Naive thymus-derived CD8-positive, alpha-beta T cell (primary cell): ENCODE measurements at regions not wholly inside any gene's neighbourhood (a gene's known extent, or its start where the extent isn't known, plus 50 kb on each side); places are given as distances from the start of the nearest gene placed in this dataset.
A peak's percentile ranks its signal among the peaks of the same experiment; 100 is the strongest.

Source experiments
- ATAC-seq, 2 donors: fragments of 150-1000 bp; cut with Tn5 transposase in 1 of 2; sonication (Bioruptor Pico), chemical (Tn5 transposase) in 1 of 2; 1 replicate in 1 of 2; 2 replicates in 1 of 2; pipeline ENCODE4 v1.10.0; 2021; ENCODE audit warnings: mild to moderate bottlenecking in 2 of 2, moderate library complexity in 2 of 2
- POLR2A ChIA-PET: fragments of 350-600 bp; sonication (Branson Sonifier 250); formaldehyde crosslinking; loops from one replicate; lab custom pipeline; 2021; ENCODE audit warnings: antibody characterized with exemption; lab: Charles Lee
- DNase-seq, 10 donors: peaks; one replicate each; pipeline versions ENCODE4 v3.0.0 to v3.0.0-alpha.2; 2020 to 2022
- H3K27ac Mint-ChIP-seq, 10 donors: one replicate each; pipeline ENCODE4 v1.8.0; 2020 to 2022; ENCODE audit warnings: mild to moderate bottlenecking in 10 of 10, mixed read lengths in 10 of 10, moderate library complexity in 4 of 10, inconsistent platforms in 1 of 10
- H3K27me3 Mint-ChIP-seq, 5 donors: one replicate each; pipeline ENCODE4 v1.8.0; 2021 to 2022; ENCODE audit warnings: mixed read lengths in 5 of 5
- H3K36me3 Mint-ChIP-seq, 3 donors: one replicate each; pipeline ENCODE4 v1.8.0; 2020 to 2022; ENCODE audit warnings: mixed read lengths in 3 of 3, mild to moderate bottlenecking in 2 of 3, inconsistent platforms in 1 of 3
- H3K4me1 Mint-ChIP-seq, 4 donors: one replicate each; pipeline ENCODE4 v1.8.0; 2021 to 2022; ENCODE audit warnings: mixed read lengths in 4 of 4
- H3K4me3 Mint-ChIP-seq, 10 donors: one replicate each; pipeline ENCODE4 v1.8.0; 2020 to 2022; ENCODE audit warnings: mild to moderate bottlenecking in 10 of 10, mixed read lengths in 10 of 10, moderate library complexity in 6 of 10, inconsistent platforms in 1 of 10
- H3K9me3 Mint-ChIP-seq, 9 donors: one replicate each; pipeline ENCODE4 v1.8.0; 2020 to 2022; ENCODE audit warnings: mixed read lengths in 9 of 9, mild to moderate bottlenecking in 3 of 9, inconsistent platforms in 1 of 9, moderate library complexity in 1 of 9

- peaks cover 0 to 7% (median 0%) of the 10 kb centered on the region in 4 donors for H3K4me1 Mint-ChIP-seq
- H3K27me3 Mint-ChIP-seq, result peaks cover 0 to 8% (median 0%) of the 10 kb centered on the region in 5 donors
- H3K4me3 Mint-ChIP-seq, result peak overlapping the region in 1 of 10 donors; percentile 6
- H3K9me3 Mint-ChIP-seq, result no peaks in the 10 kb centered on the region
- ATAC-seq (no peak), DNase-seq (no peak)
- no peaks in the 10 kb centered on the region for H3K36me3 Mint-ChIP-seq
- no peak overlapping the region for H3K27ac Mint-ChIP-seq
- POLR2A ChIA-PET, result no interaction called here
These were observed 71.9 kb upstream of the SLC6A6 start for GRCh38 chr3:14330508-14330907.

- H3K4me1 Mint-ChIP-seq, result peaks cover 0 to 7% (median 0%) of the 10 kb centered on the region in 4 donors
- H3K4me3 Mint-ChIP-seq, result no peak overlapping the region
- H3K27ac Mint-ChIP-seq, result peak overlapping the region in 1 of 10 donors; percentile 21
- POLR2A ChIA-PET, result no interaction called here
- peaks cover 0 to 8% (median 0%) of the 10 kb centered on the region in 5 donors for H3K27me3 Mint-ChIP-seq
- no peaks in the 10 kb centered on the region for H3K9me3 Mint-ChIP-seq
- ATAC-seq (no peak), DNase-seq (no peak)
- H3K36me3 Mint-ChIP-seq, result no peaks in the 10 kb centered on the region
These were observed 71.2 kb upstream of the SLC6A6 start for GRCh38 chr3:14331251-14331650.

GRCh38 chr3:14332392-14332791 is 70.0 kb upstream of the SLC6A6 start:
- Mint-ChIP-seq H3K4me1 (peaks cover 0 to 7% (median 0%) of the 10 kb centered on the region in 4 donors), H3K4me3 (no peak overlapping the region), H3K9me3 (no peaks in the 10 kb centered on the region), H3K27me3 (peaks cover 0 to 8% (median 0%) of the 10 kb centered on the region in 5 donors), H3K36me3 (no peaks in the 10 kb centered on the region), H3K27ac (no peak overlapping the region)
- DNase-seq (no peak), ATAC-seq (no peak)
- POLR2A ChIA-PET, result no interaction called here

- POLR2A ChIA-PET, result no interaction called here
- Mint-ChIP-seq H3K36me3 (no peaks in the 10 kb centered on the region), H3K4me1 (peaks cover 0 to 7% (median 0%) of the 10 kb centered on the region in 4 donors), H3K9me3 (no peaks in the 10 kb centered on the region), H3K4me3 (no peak overlapping the region), H3K27me3 (peaks cover 0 to 7% (median 0%) of the 10 kb centered on the region in 5 donors), H3K27ac (no peak overlapping the region)
- DNase-seq (peak in 1 of 10 donors; percentile 30), ATAC-seq (no peak)
These were observed 69.2 kb upstream of the SLC6A6 start for GRCh38 chr3:14333215-14333614.

DNA sequence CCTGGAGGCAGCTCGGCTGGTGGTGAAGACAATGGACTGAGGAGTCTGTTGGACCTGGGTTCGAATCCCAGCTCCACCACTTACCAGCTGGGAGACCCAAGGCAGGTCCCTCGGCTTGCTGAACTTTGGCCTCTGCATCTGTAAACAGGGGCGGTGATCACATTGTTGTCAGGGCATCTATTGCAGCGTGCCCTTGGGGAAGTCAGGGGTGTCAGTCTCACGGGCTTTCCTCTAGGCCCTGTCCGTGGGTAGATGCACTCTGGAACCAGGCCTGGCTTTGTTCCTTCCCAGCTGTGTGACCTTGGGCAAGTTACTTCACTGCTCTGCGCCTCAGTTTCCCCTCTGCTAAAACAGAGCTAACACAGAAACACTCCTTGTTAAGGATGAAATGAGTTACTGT is 68.8 kb upstream of the SLC6A6 start:
- no peak for ATAC-seq
- peaks cover 0 to 5% (median 0%) of the 10 kb centered on the region in 5 donors for H3K27me3 Mint-ChIP-seq
- H3K27ac Mint-ChIP-seq, result no peak overlapping the region
- H3K4me1 Mint-ChIP-seq, result peaks cover 0 to 7% (median 0%) of the 10 kb centered on the region in 4 donors
- no peak overlapping the region for H3K4me3 Mint-ChIP-seq
- peaks cover 0 to 2% (median 0%) of the 10 kb centered on the region in 9 donors for H3K9me3 Mint-ChIP-seq
- POLR2A ChIA-PET, result no interaction called here
- no peaks in the 10 kb centered on the region for H3K36me3 Mint-ChIP-seq
- DNase-seq, result peak in 1 of 10 donors; percentile 0

DNA sequence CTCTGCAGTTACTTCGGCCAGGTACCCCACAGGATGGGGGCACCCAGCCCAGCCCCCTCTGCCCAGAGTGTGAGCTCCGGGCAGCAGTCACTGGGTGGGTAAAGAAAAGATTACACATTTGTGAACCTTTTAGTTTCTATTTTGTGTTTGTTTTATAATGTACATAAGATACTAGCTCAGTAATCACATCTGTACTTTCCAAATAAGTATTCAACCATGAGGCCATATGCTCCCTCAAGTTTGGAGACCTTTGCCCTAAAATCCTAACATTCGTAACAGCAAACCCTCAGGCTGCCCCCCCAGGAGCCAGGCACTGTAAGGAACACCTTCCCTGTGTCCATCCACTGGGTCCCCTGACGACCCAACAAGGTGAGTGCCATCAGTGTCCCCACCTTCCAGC is 68.3 kb upstream of the SLC6A6 start:
- POLR2A ChIA-PET, result no interaction called here
- ATAC-seq (no peak), DNase-seq (no peak)
- Mint-ChIP-seq H3K36me3 (no peaks in the 10 kb centered on the region), H3K4me3 (no peak overlapping the region), H3K27me3 (peaks cover 0 to 5% (median 0%) of the 10 kb centered on the region in 5 donors), H3K9me3 (peaks cover 0 to 2% (median 0%) of the 10 kb centered on the region in 9 donors), H3K27ac (no peak overlapping the region), H3K4me1 (peaks cover 0 to 7% (median 0%) of the 10 kb centered on the region in 4 donors)

- peak overlapping the region in 1 of 10 donors; percentile 27 for H3K27ac Mint-ChIP-seq
- no peak overlapping the region for H3K4me3 Mint-ChIP-seq
- H3K9me3 Mint-ChIP-seq, result peaks cover 0 to 2% (median 0%) of the 10 kb centered on the region in 9 donors
- peaks cover 0 to 7% (median 0%) of the 10 kb centered on the region in 4 donors for H3K4me1 Mint-ChIP-seq
- no peaks in the 10 kb centered on the region for H3K36me3 Mint-ChIP-seq
- H3K27me3 Mint-ChIP-seq, result peaks cover 0 to 5% (median 0%) of the 10 kb centered on the region in 5 donors
- no peak for DNase-seq
- POLR2A ChIA-PET, result no interaction called here
- no peak for ATAC-seq
These were observed 67.5 kb upstream of the SLC6A6 start for GRCh38 chr3:14334936-14335335.

- ATAC-seq (no peak), DNase-seq (no peak)
- POLR2A ChIA-PET, result no interaction called here
- no peaks in the 10 kb centered on the region for H3K27me3 Mint-ChIP-seq
- peaks cover 0 to 2% (median 0%) of the 10 kb centered on the region in 4 donors for H3K4me1 Mint-ChIP-seq
- H3K36me3 Mint-ChIP-seq, result no peaks in the 10 kb centered on the region
- H3K9me3 Mint-ChIP-seq, result peaks cover 0 to 2% (median 0%) of the 10 kb centered on the region in 9 donors
- peak overlapping the region in 1 of 10 donors; percentile 40 for H3K27ac Mint-ChIP-seq
- no peak overlapping the region for H3K4me3 Mint-ChIP-seq
These were observed 66.3 kb upstream of the SLC6A6 start for GRCh38 chr3:14335774-14336748.

GRCh38 chr3:14336749-14337598 is 65.4 kb upstream of the SLC6A6 start:
- H3K27me3 Mint-ChIP-seq, result no peaks in the 10 kb centered on the region
- DNase-seq (no peak), ATAC-seq (no peak)
- H3K9me3 Mint-ChIP-seq, result peaks cover 0 to 2% (median 0%) of the 10 kb centered on the region in 9 donors
- peaks cover 0 to 2% (median 0%) of the 10 kb centered on the region in 4 donors for H3K4me1 Mint-ChIP-seq
- POLR2A ChIA-PET, result no interaction called here
- no peak overlapping the region for H3K4me3 Mint-ChIP-seq
- H3K36me3 Mint-ChIP-seq, result no peaks in the 10 kb centered on the region
- no peak overlapping the region for H3K27ac Mint-ChIP-seq

DNA sequence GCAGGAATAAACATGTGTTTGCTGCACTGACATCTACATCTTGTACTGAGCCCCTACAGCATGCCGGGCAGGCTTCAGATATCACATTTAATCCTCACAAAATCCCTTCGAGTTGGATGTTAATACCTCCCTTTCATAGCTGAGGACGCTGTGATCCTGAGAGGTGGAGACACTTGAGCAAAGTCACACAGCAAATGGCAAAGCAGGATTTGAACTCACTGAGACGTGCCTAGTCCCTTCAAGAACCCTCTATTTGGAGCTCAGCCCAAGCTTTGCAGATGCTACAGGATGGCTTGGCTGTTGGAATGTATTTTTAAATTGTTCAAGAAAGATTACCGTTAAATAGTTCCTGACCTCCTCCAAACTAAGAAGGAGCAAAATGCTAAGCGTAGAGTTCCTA is 64.6 kb upstream of the SLC6A6 start:
- Mint-ChIP-seq H3K4me3 (no peak overlapping the region), H3K27ac (peak overlapping the region in 1 of 10 donors; percentile 20), H3K4me1 (peaks cover 0 to 2% (median 0%) of the 10 kb centered on the region in 4 donors), H3K36me3 (no peaks in the 10 kb centered on the region), H3K27me3 (no peaks in the 10 kb centered on the region), H3K9me3 (peaks cover 0 to 2% (median 0%) of the 10 kb centered on the region in 9 donors)
- DNase-seq (no peak), ATAC-seq (no peak)
- POLR2A ChIA-PET, result no interaction called here

- Mint-ChIP-seq H3K27me3 (no peaks in the 10 kb centered on the region), H3K36me3 (no peaks in the 10 kb centered on the region), H3K4me1 (peaks cover 0 to 2% (median 0%) of the 10 kb centered on the region in 4 donors), H3K9me3 (peaks cover 0 to 2% (median 0%) of the 10 kb centered on the region in 9 donors), H3K27ac (no peak overlapping the region), H3K4me3 (no peak overlapping the region)
- POLR2A ChIA-PET, result no interaction called here
- no peak for ATAC-seq
- DNase-seq, result no peak
These were observed 64.2 kb upstream of the SLC6A6 start for GRCh38 chr3:14338242-14338641.

DNA sequence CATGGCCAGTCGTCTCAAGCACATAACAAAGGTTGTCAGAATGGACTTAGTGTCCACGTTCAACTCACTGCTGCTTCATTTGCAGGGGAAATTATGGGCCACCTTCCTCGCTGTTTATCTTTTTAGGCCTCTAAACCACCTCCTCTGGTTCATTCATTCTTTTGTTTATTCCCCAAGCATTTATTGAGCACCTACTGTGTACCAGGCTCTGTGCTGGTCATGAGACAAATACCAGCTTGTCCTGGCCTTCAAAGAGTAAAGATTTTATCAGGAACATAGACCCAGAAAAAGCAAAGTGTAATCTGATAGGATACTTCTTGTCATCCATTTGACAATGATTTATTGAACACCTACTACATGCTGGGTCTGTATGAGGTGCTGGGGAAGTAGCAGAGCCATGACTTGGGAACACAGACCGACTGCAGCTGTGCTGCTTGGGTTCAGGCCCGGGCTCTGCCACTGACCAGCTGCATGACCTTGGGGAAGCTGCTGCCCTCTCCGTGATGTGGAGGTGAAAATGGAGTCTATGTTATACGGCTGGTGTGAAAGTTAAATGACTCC is 63.4 kb upstream of the SLC6A6 start:
- DNase-seq (no peak), ATAC-seq (no peak)
- H3K9me3 Mint-ChIP-seq, result peaks cover 0 to 2% (median 0%) of the 10 kb centered on the region in 9 donors
- POLR2A ChIA-PET, result no interaction called here
- peaks cover 0 to 2% (median 0%) of the 10 kb centered on the region in 4 donors for H3K4me1 Mint-ChIP-seq
- no peaks in the 10 kb centered on the region for H3K27me3 Mint-ChIP-seq
- no peak overlapping the region for H3K27ac Mint-ChIP-seq
- no peaks in the 10 kb centered on the region for H3K36me3 Mint-ChIP-seq
- H3K4me3 Mint-ChIP-seq, result no peak overlapping the region
